GM19035 (cell line): ENCODE measurements at regions not wholly inside any gene's neighbourhood (a gene's known extent, or its start where the extent isn't known, plus 50 kb on each side); places are given as distances from the start of the nearest gene placed in this dataset.

Source experiments
- ATAC-seq: cut with Tn5 transposase; IDR thresholded peaks from one replicate; pipeline ENCODE4 v1.9.1; 2021; ENCODE audit not compliant: unreplicated experiment

- no peak for ATAC-seq
Observed at GRCh38 chr17:70859829-70860228, 690.5 kb downstream of the KCNJ2 start.

- ATAC-seq = no peak
Observed at GRCh38 chr17:70862295-70862694, 693.0 kb downstream of the KCNJ2 start.

GRCh38 chr17:70863436-70864248 is 694.3 kb downstream of the KCNJ2 start:
- no peak for ATAC-seq

DNA sequence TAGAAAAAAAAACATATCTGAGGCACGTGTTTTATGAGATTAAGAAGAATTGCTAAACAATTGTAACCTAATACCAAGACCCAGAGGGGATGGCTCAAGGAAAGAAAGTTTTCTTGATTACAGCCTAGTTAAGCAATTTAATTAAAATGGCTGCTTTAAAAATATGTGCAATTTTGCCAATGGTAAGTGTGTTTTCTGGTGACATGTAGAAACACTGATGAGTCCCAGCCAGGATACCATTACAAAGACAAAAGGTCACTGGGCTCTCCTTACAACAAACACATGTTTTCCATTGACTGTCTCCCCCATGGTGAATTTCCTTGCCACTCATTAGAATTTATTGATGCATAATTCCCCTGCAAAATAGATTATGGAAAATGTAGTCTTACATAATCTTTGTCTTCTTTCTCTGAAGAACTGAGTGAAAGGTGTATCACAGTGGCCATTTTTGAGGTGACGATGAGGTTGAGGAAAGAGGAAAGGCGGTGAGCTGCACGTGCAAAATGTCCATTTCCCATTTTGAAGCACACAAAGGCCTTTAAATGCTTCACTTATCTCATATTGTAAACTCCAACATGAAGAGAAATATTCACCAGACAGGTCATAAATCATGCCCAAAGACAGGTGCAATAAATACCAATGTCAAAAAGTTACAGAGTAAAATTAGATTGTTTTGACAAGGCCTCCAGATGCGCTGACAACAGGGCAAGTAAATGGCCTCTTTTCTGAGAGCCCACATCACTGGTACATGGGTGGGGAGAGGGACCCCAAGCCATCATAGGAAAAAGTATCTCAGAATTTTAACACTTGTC is 696.9 kb downstream of the KCNJ2 start:
- no peak for ATAC-seq

- no peak for ATAC-seq
Observed at GRCh38 chr17:70868149-70868548, 698.8 kb downstream of the KCNJ2 start.

GRCh38 chr17:70869402-70870085 is 700.2 kb downstream of the KCNJ2 start:
- no peak for ATAC-seq

DNA sequence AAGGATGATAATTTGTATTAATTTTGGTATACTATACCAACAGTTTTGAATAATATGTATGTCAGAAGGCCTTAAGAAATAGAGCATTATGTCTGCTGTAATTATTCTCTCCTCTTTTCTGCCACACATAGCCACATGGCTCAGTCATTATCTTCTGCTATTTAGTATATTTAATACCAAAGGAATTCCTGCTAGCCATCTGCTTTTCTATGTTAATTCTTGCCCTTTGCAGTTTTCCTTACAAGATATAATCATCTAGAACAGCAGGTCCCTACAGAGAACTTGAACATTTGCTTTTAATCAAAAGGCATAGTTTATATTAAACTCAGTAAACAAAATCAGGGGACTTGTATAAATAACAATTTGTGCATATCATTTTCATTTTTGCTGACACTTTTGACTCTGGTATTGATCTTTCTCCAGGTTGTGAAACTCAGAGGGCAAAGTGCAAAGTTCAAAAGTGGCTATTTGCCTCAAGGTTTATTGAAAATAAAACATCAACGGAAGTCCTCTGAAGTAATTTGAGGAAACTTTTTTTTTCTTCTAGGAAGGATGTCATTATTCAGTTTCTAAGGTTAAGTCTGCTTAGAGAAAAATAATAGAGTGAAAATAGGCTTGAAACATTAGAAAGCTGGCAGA is 702.0 kb downstream of the KCNJ2 start:
- ATAC-seq = no peak

DNA sequence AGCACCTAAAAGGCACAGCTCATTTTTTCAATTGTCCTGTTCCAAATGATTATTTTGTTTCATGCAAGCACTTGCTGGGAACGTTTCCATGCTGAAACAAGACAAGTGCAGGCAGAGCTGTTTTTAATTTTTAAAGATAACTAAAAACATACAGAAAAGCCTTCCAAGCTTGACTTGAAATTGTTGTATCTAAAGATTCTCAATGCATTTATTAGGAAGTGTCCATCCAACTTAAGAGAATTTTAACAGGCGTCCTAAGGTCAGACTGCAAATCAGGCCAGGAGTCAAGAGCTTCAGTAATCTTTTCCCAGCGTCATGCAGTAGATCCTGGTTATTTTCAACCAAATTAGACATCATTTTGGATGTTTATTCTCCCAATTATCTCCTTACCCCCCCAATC is 702.8 kb downstream of the KCNJ2 start:
- ATAC-seq = no peak

GRCh38 chr17:70875729-70876310 is 706.5 kb downstream of the KCNJ2 start:
- no peak for ATAC-seq

DNA sequence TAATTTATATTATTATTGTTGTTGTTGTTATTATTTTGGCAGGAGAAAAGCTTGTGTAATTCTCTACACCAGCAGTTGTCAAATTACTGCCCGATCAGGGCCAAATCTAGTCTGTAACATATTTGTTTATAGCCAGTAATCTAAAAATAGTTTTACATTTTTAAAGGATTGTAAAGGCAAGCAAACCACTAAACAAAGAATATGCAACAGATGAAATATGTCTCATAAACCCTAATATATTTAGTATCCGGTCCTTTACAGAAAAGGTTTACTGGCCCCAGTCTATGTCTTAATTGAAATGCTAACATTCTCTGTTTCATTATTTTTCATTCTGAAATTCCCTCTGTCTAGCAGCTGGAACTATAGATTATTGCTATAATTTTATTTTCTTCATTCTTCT is 709.5 kb downstream of the KCNJ2 start:
- no peak for ATAC-seq

DNA sequence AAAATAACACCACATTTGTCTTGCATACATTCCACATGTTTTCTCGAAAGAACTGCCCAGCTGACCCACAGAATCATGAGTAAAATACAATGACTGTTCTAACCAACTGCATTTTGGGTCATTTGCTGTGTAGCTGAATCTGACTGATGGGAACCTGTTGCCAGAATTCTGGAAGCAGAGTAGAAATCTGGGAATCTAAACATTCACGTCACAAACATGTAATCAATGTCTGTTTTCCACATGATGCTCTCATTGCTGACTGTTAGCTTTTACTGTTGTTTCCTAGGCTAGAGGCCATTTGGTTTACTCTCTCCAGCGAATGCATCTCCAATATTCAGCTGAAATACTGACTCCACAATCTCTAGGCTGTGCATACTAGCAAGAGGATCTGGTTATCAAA is 710.1 kb downstream of the KCNJ2 start:
- no peak for ATAC-seq

GRCh38 chr17:70881093-70881492 is 711.8 kb downstream of the KCNJ2 start:
- no peak for ATAC-seq

GRCh38 chr17:70882504-70882903 is 713.2 kb downstream of the KCNJ2 start:
- ATAC-seq = no peak

DNA sequence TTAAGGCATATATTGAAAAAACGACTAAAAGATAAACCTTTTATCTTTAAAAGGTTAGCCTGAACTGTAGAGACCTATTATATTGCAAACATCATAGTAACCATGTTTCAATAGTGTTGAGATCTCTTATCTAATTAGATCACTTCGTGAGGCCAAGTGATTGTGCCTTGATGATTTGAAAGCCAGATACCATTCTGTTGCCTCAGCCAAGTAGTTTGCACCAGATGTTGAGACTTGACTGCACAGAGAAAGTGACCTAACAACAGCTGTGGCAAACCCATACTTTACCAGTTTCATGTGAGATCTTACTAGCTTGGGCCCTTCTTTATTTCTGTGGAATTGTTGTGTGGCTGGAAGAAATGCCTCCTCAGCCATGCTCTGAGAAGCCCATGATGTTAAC is 717.3 kb downstream of the KCNJ2 start:
- no peak for ATAC-seq

DNA sequence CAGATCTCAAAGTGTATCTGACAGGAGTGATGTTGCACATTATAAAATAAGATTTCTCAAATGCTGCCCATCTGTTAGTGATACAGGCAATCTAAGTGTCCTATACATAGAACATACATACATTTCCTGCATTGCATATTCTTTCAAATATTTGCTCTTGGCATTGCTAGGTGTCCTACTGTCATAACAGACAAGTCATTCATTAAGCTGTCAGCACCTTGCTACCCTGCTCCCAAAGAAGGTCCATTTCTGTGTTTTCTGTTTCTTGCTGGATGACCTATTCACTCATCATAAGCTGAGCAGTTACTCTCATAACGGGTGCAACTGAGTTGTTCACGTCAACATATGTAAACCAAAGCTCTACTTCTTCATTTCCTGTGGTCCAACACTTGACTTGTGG is 719.0 kb downstream of the KCNJ2 start:
- ATAC-seq = no peak

DNA sequence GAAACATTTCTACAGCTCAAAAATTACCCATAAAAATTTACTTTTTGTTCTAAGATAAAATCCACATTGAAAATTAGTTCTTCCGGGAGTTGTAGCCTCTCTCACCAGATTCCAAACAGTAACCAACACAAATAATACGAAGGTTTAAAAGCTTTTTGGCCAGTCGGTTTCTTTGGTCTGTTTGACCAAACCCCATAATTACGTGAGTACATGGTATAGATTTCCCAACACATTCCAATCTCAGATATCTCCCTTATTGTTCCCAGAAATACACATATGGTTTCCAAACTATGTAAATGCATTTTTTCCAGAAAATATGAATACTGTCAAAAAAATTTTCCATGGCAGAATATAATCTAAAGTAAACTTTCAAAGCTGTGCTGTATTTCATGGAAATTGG is 722.0 kb downstream of the KCNJ2 start:
- ATAC-seq = no peak

GRCh38 chr17:70892527-70892926 is 723.2 kb downstream of the KCNJ2 start:
- ATAC-seq = no peak

GRCh38 chr17:70896843-70897242 is 727.5 kb downstream of the KCNJ2 start:
- no peak for ATAC-seq

DNA sequence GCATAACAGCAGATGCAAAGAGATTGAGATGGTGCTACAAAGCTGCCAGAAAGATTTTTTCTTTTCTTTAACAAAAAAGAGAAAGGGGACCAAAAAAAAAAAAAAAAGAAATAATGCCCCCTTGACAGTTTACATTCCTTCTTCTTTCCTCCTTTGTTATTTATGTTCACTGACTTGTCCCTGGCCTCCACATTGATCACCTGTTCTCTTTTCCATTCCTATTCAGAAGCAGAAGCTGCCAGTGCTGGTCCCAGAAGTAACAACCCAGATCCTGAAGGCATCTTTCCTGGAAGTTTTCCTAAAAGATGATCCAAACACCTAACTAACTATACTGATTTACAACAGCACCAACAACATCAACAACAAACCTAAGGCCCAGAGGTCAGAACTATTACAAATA is 728.1 kb downstream of the KCNJ2 start:
- no peak for ATAC-seq

DNA sequence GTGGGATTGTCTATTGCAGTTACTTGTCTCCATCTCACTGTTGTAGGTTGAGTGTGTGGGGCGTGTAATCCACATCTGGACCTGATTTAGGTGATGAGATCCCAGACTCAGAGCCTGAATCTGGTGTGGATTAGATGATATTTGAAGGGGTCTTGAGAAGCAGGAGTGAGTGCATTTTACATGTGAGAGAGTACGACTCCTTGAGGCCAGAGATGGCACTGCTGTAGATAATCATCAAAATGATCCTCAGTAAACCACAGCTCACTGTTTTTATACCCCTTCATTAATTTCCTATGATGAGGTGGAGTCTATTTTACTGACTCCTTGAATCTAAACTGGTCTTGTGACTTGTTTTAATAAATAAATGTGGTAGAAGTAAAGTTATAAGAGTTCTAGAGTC is 732.5 kb downstream of the KCNJ2 start:
- no peak for ATAC-seq

GRCh38 chr17:70905796-70906195 is 736.5 kb downstream of the KCNJ2 start:
- ATAC-seq = no peak
